PC-9 (cell line): ENCODE measurements at regions not wholly inside any gene's neighbourhood (a gene's known extent, or its start where the extent isn't known, plus 50 kb on each side); places are given as distances from the start of the nearest gene placed in this dataset.

Experiments
- BruUV-seq: library from RNA; stranded (reverse); fragments of 400-500 nt; replicated peaks from 2 replicates; lab custom pipeline; 2021; lab: Mats Ljungman, UMichigan
- CTCF ChIA-PET: fragments of 300-600 bp; sonication (Branson Sonifier 250); formaldehyde crosslinking; loops from one replicate; lab custom pipeline; 2022; ENCODE audit warnings: antibody characterized with exemption; lab: Charles Lee
- POLR2A ChIA-PET: fragments of 300-600 bp; sonication (Branson Sonifier 250); formaldehyde crosslinking; loops from one replicate; lab custom pipeline; 2022; ENCODE audit warnings: antibody characterized with exemption; ENCODE audit not compliant: unreplicated experiment; lab: Charles Lee
- DNase-seq, 2 experiments: peaks; one replicate each; pipeline versions ENCODE4 v3.0.0 to v3.0.0-alpha.2; 2015 to 2022; ENCODE audit warnings: mixed read lengths in 1 of 2
- H2AFZ ChIP-seq: fragments of 200-600 bp; sonication (generic); 2 replicates; pipeline ENCODE4 v1.8.1; 2017; ENCODE audit warnings: antibody characterized with exemption
- H3F3A ChIP-seq: fragments of 200-600 bp; sonication (generic); 2 replicates; pipeline ENCODE4 v1.8.1; 2017; ENCODE audit warnings: antibody characterized with exemption, mild to moderate bottlenecking, low read depth; ENCODE audit not compliant: insufficient read depth
- H3K27ac ChIP-seq: fragments of 200-600 bp; sonication (generic); 2 replicates; pipeline ENCODE4 v1.6.1; 2016; ENCODE audit warnings: mixed run types
- H3K27me3 ChIP-seq: fragments of 200-600 bp; sonication (generic); 2 replicates; pipeline ENCODE4 v1.6.1; 2016; ENCODE audit warnings: low read depth, mixed run types; ENCODE audit not compliant: insufficient read depth
- H3K36me3 ChIP-seq: fragments of 200-600 bp; sonication (generic); 2 replicates; pipeline ENCODE4 v1.6.1; 2016; ENCODE audit warnings: low read depth, mixed run types
- H3K4me1 ChIP-seq: fragments of 200-600 bp; sonication (generic); replicated peaks from 2 replicates; pipeline ENCODE4 v1.6.1; 2016; ENCODE audit warnings: mixed run types; ENCODE audit not compliant: insufficient read depth
- H3K4me2 ChIP-seq: fragments of 200-600 bp; sonication (generic); 2 replicates; pipeline ENCODE4 v1.6.1; 2017; ENCODE audit warnings: mixed run types
- H3K4me3 ChIP-seq: fragments of 200-600 bp; sonication (generic); 2 replicates; pipeline ENCODE4 v1.6.1; 2016; ENCODE audit warnings: mixed run types
- H3K79me2 ChIP-seq: fragments of 200-600 bp; sonication (generic); 2 replicates; pipeline ENCODE4 v1.6.1; 2017; ENCODE audit warnings: low read depth, mixed run types
- H3K9me2 ChIP-seq: fragments of 200-600 bp; sonication (generic); 2 replicates; pipeline ENCODE4 v1.8.1; 2017; ENCODE audit warnings: mild to moderate bottlenecking; ENCODE audit not compliant: insufficient read depth
- H3K9me3 ChIP-seq: fragments of 200-600 bp; sonication (generic); 2 replicates; pipeline ENCODE4 v1.8.1; 2016; ENCODE audit warnings: low read depth; ENCODE audit not compliant: insufficient read depth
- H4K20me1 ChIP-seq: fragments of 200-600 bp; sonication (generic); 2 replicates; pipeline ENCODE4 v1.8.1; 2017; ENCODE audit not compliant: insufficient read depth
- EZH2 ChIP-seq: fragments of 200-600 bp; sonication (generic); IDR thresholded peaks from 2 replicates; pipeline ENCODE4 v1.8.0; 2017; ENCODE audit warnings: antibody characterized with exemption, low read depth
- intact Hi-C: fragments of 100-400 bp; cut with micrococcal nuclease; formaldehyde crosslinking; loops from one replicate; pipeline ENCODE4 v1.10.0; 2022; ENCODE audit not compliant: unreplicated experiment
- TF ChIP-seq, protein P1 (sequence below): fragments of 200-600 bp; sonication (generic); conservative IDR thresholded peaks from 2 replicates; pipeline ENCODE4 v1.6.1; 2017; ENCODE audit warnings: mixed run types, antibody characterized with exemption, mild to moderate bottlenecking, moderate library complexity

DNA sequence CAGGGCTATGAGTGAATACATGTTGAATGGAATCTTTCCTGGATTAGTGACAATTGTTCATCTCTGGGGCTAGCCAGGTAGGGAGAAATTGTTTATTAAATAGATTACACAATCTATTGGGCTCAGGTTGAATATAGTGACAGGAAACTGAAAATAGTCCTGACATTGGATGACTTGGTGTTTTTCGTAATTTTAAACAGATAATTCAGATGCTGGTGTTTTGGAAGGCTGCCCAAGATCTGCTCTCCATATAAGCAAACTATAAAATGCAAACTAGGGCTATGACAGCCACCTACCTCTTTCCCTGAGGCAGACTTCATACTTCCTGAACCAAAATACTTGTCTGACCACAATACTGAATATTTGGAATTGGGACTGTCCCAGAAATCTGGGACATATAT is 99.1 kb downstream of the ENC1 start:
- Histone ChIP-seq H3K36me3 (no peaks in the 10 kb centered on the region), H3K79me2 (no peaks in the 10 kb centered on the region), H3K27ac (peak overlapping the region; percentile 95), H3K4me2 (peak overlapping the region; percentile 74), H4K20me1 (no peaks in the 10 kb centered on the region), H3K9me2 (no peaks in the 10 kb centered on the region), H3F3A (peaks cover 81% of the 10 kb centered on the region), H3K4me3 (peak overlapping the region; percentile 1; the same call in 1 of the 2 replicates), H2AFZ (no peak overlapping the region), H3K9me3 (no peaks in the 10 kb centered on the region), H3K27me3 (no peaks in the 10 kb centered on the region), H3K4me1 (peaks cover 92% of the 10 kb centered on the region)
- ChIA-PET POLR2A (interaction anchor here (0.6 to 0.8 kb wide), 4 partner anchors 26 to 489 kb away, joined by 3 to 7 read pairs (median 4); partner anchors contain the start of gene ENC1), CTCF (interaction anchor here (0.6 kb wide), 2 partner anchors 76 to 300 kb away, joined by 4 to 5 read pairs; no protein-coding TSS in a partner anchor)
- TF ChIP-seq, protein P1, sequence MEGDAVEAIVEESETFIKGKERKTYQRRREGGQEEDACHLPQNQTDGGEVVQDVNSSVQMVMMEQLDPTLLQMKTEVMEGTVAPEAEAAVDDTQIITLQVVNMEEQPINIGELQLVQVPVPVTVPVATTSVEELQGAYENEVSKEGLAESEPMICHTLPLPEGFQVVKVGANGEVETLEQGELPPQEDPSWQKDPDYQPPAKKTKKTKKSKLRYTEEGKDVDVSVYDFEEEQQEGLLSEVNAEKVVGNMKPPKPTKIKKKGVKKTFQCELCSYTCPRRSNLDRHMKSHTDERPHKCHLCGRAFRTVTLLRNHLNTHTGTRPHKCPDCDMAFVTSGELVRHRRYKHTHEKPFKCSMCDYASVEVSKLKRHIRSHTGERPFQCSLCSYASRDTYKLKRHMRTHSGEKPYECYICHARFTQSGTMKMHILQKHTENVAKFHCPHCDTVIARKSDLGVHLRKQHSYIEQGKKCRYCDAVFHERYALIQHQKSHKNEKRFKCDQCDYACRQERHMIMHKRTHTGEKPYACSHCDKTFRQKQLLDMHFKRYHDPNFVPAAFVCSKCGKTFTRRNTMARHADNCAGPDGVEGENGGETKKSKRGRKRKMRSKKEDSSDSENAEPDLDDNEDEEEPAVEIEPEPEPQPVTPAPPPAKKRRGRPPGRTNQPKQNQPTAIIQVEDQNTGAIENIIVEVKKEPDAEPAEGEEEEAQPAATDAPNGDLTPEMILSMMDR = no peak
- no peak for TF ChIP-seq EZH2
- DNase-seq = peak in 1 of 2 experiments; percentile 86
- no TSS peak for BruUV-seq
- intact Hi-C loops = loop anchor here (5.0 to 10.0 kb wide), 2 partner anchors 299 to 397 kb away; no protein-coding TSS in a partner anchor

DNA sequence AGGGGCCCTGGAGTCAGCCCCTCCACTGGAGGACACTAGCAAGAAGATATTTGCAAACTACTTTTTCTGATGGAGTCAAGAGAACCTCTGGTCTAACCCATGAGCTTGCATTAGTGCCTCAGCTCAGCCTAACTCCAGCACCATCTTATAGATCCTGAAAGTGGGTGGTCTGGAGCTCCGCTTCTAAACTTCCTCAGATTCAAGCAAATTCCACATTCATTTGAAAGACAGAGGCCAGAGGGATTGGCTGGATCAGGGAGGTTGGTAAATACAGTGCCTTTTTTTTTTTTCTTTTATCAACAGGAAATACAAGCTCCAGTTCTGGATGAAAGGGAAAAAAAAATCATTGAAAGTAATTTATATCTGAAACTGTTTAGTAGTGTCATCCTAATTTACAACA is 99.9 kb downstream of the ENC1 start:
- H3K27me3 ChIP-seq = no peaks in the 10 kb centered on the region
- no peaks in the 10 kb centered on the region for H3K36me3 ChIP-seq
- no peak for DNase-seq
- no peak overlapping the region for H2AFZ ChIP-seq
- no peaks in the 10 kb centered on the region for H3K9me2 ChIP-seq
- H3K4me1 ChIP-seq = peaks cover 93% of the 10 kb centered on the region
- TF ChIP-seq EZH2 = no peak
- TF ChIP-seq, protein P1 = no peak
- ChIA-PET POLR2A (interaction anchor here (0.6 to 0.8 kb wide), 3 partner anchors 27 to 489 kb away, joined by 4 to 7 read pairs (median 4); partner anchors contain the start of gene ENC1), CTCF (interaction anchor here (0.5 to 0.6 kb wide), 4 partner anchors 28 to 328 kb away, joined by 3 to 5 read pairs (median 4); no protein-coding TSS in a partner anchor)
- no peaks in the 10 kb centered on the region for H3K79me2 ChIP-seq
- peak overlapping the region; percentile 74 for H3K4me2 ChIP-seq
- peaks cover 76% of the 10 kb centered on the region for H3F3A ChIP-seq
- no peaks in the 10 kb centered on the region for H3K9me3 ChIP-seq
- peak overlapping the region; percentile 95 for H3K27ac ChIP-seq
- BruUV-seq = no TSS peak
- intact Hi-C loops = loop anchor here (5.0 to 10.0 kb wide), 2 partner anchors 298 to 396 kb away; no protein-coding TSS in a partner anchor
- H4K20me1 ChIP-seq = no peaks in the 10 kb centered on the region
- peak overlapping the region; percentile 1; the same call in 1 of the 2 replicates for H3K4me3 ChIP-seq

DNA sequence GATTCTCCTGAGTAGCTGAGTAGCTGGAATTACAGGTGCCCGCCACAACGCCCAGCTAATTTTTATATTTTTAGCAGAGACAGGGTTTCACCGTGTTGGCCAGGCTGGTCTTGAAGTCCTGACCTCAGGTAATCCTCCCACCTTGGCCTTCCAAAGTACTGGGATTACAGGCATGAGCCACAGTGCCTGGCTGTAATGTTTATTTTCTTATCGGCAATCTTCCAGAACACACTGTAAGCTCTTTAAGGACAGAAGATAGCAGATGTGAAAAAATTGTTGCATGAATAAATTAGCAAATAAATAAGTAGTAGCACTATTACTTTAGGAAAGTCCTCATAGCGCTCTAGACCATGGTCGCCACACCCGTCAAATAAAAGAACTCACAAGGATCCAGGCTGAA is 100.5 kb downstream of the ENC1 start:
- DNase-seq = no peak
- intact Hi-C loops = loop anchor here (5.0 to 10.0 kb wide), 2 partner anchors 298 to 395 kb away; no protein-coding TSS in a partner anchor
- POLR2A ChIA-PET = no interaction called here

More for the DNA sequence above, 100.5 kb downstream of the ENC1 start:
- CTCF ChIA-PET = interaction anchor here (0.5 kb wide), 1 partner anchor 327 kb away, joined by 3 read pairs; no protein-coding TSS in a partner anchor
- H3K9me2 ChIP-seq = no peaks in the 10 kb centered on the region
- H3K27ac ChIP-seq = peak overlapping the region; percentile 95
- peaks cover 86% of the 10 kb centered on the region for H3K4me1 ChIP-seq
- no peak for TF ChIP-seq EZH2
- TF ChIP-seq, protein P1 = no peak
- H3F3A ChIP-seq = peaks cover 70% of the 10 kb centered on the region
- H3K27me3 ChIP-seq = no peaks in the 10 kb centered on the region
- no peaks in the 10 kb centered on the region for H3K36me3 ChIP-seq
- peak overlapping the region; percentile 74 for H3K4me2 ChIP-seq
- H4K20me1 ChIP-seq = no peaks in the 10 kb centered on the region
- no peak overlapping the region for H3K4me3 ChIP-seq
- no peaks in the 10 kb centered on the region for H3K9me3 ChIP-seq
- no peaks in the 10 kb centered on the region for H3K79me2 ChIP-seq
- H2AFZ ChIP-seq = no peak overlapping the region
- no TSS peak for BruUV-seq
